ENCODE measurements at regions not wholly inside any gene's neighbourhood (a gene's known extent, or its start where the extent isn't known, plus 50 kb on each side); places are given as distances from the start of the nearest gene placed in this dataset.

GRCh38 chr3:22989716-22990115 lies 213.4 kb upstream of the UBE2E2 start:
- DNase-seq (ENCODE audit: low read depth in 3 of 3), result no peak

- DNase-seq (ENCODE audit: low read depth in 3 of 3), result no peak
These were observed 212.6 kb upstream of the UBE2E2 start for GRCh38 chr3:22990291-22991200.

DNA sequence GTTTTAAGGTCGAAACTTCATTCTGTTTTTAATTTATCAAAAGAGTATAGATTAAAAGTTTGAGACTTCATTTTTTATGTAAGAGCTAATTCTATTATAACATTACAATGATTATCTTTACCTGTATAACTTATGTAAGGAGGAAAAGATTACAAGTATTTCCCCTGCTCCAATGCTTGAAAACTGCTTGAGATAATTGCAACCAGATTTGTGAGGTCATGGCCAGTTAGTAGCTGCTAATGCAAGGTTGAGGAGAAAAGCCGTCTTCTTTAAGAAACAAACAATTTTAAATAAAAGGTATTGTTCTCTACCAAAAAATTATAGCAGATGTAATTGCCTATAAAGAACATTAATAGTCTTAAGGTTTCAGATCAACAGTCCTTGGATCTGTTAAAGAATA lies 208.3 kb upstream of the UBE2E2 start:
- DNase-seq (ENCODE audit: low read depth in 3 of 3), result no peak

- no peak for DNase-seq (ENCODE audit: low read depth in 3 of 3)
These were observed 206.1 kb upstream of the UBE2E2 start for GRCh38 chr3:22996920-22997571.

- no peak for DNase-seq (ENCODE audit: low read depth in 3 of 3)
These were observed 202.8 kb upstream of the UBE2E2 start for GRCh38 chr3:23000371-23000770.

- DNase-seq (ENCODE audit: low read depth in 3 of 3), result no peak
These were observed 201.0 kb upstream of the UBE2E2 start for GRCh38 chr3:23002151-23002550.

DNA sequence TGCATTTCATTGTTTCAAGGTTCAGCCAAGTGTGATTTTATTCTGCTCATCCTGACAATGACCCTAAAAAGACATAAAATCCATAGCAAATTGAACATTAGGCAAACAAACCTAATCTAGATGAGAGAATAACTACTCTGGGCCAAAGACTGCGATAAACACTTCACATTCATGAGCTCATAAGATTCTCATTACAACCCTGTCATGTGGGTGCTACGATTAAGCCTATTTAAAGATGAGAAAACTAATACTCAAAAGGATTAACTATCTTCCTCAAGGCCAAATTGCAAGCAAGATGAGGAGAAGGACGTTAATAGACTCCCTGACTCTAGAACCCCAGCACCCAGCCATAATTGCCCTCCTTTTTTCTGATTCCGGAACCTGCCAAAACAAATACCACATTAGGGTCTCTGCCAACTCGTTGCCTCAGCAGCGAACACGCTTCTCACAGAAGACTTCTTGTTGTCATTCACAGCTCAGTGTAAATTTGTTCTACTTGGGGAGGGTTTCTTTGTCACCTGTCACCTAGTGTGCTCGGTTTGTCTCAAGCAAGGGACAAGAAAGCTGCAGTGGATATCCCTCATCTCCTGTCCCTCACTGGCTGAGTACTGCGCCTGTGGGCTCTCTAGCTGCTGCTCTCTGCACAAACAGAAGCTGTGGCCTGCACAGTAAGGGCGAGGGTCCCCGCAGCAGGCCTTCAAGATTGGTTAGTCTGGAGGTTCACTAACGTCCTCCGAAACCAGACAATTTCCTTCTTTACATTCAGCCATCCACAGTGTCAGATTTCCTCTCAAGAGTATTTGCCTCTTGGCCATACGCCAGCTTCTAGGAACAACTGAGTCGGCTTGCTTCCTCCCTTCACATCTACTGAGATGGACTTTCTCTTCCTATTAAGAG lies 200.0 kb upstream of the UBE2E2 start:
- no peak for DNase-seq (ENCODE audit: low read depth in 3 of 3)

- DNase-seq (ENCODE audit: low read depth in 3 of 3), result no peak
These were observed 199.4 kb upstream of the UBE2E2 start for GRCh38 chr3:23003733-23004046.

DNA sequence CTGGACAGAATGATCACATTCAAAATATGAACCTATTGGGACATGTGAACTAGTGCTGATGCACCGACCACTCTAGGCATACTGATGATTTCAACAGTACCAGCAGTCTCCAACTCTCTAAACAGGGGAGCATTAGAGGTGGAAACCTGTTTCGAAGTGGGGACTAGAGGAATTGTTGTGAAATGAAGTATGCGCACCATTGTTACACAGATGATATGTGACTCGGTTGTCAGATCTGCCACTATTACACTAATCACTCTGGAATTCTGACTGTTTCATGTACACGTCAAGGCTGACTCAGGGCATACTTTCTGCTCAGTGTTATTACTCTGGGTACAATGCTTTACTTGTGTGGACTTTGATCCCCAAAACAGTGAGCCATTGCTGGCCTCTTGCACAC lies 198.2 kb upstream of the UBE2E2 start:
- DNase-seq (ENCODE audit: low read depth in 3 of 3), result no peak

GRCh38 chr3:23017801-23018200 lies 185.3 kb upstream of the UBE2E2 start:
- no peak for DNase-seq (ENCODE audit: low read depth in 3 of 3)

- no peak for DNase-seq (ENCODE audit: low read depth in 3 of 3)
These were observed 183.4 kb upstream of the UBE2E2 start for GRCh38 chr3:23019596-23020300.

DNA sequence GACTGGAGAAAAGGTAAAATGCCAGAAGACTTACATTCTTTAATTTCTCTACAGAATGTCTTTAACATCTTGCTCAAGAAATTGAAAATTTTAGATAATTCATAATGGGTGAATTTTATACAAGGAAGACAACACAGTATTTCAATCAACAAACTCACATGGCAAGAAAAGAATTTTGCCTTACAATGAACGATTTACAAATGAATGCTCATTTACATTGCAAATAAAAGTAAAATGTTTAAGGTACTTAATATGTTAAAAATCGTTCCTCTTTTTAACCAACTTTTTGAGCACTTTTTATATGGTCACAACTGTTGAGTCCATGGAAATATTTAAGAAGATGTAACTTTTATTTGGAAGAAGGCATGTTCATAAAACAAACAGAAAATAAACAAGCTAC lies 174.8 kb upstream of the UBE2E2 start:
- no peak for DNase-seq (ENCODE audit: low read depth in 3 of 3)

DNA sequence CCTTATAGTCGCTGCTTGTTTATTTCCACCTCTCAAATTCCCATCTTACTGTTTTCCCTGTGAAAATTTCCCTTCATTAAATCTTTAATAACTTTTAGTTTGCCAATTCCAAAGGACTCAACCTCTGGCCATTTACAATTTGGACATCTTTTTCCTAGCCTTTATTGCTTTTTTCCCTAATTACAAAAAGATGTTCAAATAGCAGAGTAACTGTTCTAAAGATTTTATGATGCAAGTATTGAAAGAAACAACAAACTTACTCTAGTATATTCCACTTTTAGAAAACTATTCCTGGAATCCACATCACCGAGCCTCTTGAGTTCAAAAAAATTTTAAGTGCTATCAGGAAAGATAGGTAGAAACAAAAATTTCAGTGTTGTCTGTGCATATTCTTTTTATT lies 174.1 kb upstream of the UBE2E2 start:
- DNase-seq (ENCODE audit: low read depth in 3 of 3), result no peak

DNA sequence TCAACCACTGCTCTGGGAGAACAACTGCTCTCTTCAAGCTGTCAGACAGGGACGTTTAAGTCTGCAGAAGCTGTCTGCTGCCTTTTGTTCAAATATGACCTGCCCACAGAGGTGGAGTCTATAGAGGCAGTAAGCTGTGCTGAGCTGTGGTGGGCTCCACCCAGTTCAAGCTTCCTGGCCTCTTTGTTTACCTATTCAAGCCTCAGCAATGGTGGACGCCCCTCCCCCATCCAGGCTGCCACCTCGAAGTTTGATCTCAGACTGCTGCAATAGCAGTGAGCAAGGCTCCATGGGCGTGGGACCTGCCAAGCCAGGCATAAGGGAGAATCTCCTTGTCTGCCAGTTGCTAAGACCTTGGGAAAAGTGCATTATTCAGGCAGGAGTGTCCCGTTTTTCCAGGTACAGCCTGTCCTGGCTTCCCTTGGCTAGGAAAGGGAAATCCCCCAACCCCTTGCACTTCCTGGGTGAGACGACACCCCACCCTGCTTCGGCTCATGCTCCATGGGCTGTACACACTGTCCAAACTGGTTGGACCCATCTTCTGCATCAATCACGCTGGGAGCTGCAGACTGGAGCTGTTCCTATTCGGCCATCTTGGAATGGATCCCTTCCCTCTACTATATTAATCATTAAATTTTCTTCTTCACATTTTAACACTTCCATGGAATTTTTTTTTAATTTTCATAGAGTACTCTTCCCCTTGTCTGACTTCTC lies 167.0 kb upstream of the UBE2E2 start:
- no peak for DNase-seq (ENCODE audit: low read depth in 3 of 3)

GRCh38 chr3:23036728-23037127 lies 166.4 kb upstream of the UBE2E2 start:
- no peak for DNase-seq (ENCODE audit: low read depth in 3 of 3)

GRCh38 chr3:23038471-23038870 lies 164.7 kb upstream of the UBE2E2 start:
- DNase-seq (ENCODE audit: low read depth in 3 of 3), result no peak

- no peak for DNase-seq (ENCODE audit: low read depth in 3 of 3)
These were observed 161.0 kb upstream of the UBE2E2 start for GRCh38 chr3:23041918-23042696.

DNA sequence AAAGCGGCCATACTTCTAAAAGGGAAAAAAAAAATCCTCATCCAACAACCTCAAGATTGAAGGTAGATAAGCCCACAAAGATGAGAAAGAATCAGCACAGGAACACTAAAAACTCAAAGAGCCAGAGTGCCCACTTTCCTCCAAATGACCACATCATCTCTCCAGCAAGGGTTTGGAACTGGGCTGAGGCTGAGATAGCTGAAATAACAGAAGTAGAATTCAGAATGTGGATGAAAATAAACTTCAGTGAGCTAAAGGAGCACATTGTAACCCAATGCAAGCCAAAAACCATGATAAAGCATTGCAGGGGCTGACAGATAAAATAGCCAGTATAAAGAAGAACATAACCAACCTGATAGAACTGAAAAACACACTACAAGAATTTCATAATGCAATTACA lies 158.7 kb upstream of the UBE2E2 start:
- no peak for DNase-seq (ENCODE audit: low read depth in 3 of 3)

DNA sequence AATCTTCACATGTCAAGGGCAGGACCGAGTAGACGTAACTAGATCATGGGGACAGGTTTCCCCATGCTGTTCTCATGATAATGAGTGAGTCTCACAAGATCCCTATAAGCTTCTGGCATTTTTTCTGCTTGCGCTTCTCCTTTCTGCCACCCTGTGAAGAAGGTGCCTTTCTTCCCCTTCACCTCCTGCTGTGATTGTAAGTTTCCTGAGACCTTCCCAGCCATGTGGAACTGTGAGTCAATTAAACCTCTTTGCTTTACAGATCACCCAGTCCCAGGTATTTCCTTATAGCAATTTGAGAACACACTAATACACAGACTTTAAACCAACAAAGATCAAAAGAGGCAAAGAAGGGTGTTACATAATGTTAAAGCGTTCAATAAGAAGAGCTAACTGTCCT lies 156.6 kb upstream of the UBE2E2 start:
- no peak for DNase-seq (ENCODE audit: low read depth in 3 of 3)
